ENCODE measurements at regions not wholly inside any gene's neighbourhood (a gene's known extent, or its start where the extent isn't known, plus 50 kb on each side); places are given as distances from the start of the nearest gene placed in this dataset.

- H3K9me3 ChIP-seq = no peaks in the 10 kb centered on the region
- intact Hi-C loops (cut with DNase I; ENCODE audit: low total_unique reads) = no loop called here
- no peak for TF ChIP-seq POLR2A (IDR thresholded peaks at IDR 0.05)
- no peak for TF ChIP-seq POLR2AphosphoS5 (IDR thresholded peaks at IDR 0.05)
- WGBS, 5 donors = 55 to 74% (median 71%) methylated on average over 2 of the region's 2 CpGs
- H3K27ac ChIP-seq = no peak overlapping the region
- no peaks in the 10 kb centered on the region for H3K27me3 ChIP-seq
- H3K36me3 ChIP-seq = no peaks in the 10 kb centered on the region
- no peak overlapping the region for H3K4me3 ChIP-seq
- no peaks in the 10 kb centered on the region for H3K4me1 ChIP-seq
- no peak for DNase-seq
Measured at GRCh38 chr7:35437619-35438275, 183.8 kb upstream of the TBX20 start.

- intact Hi-C loops (cut with DNase I; ENCODE audit: low total_unique reads) = no loop called here
- WGBS, 5 donors = 37 to 61% (median 51%) methylated on average over 5 of the region's 5 CpGs
- H3K4me1 ChIP-seq = no peaks in the 10 kb centered on the region
Measured at GRCh38 chr7:35436452-35436851, 182.6 kb upstream of the TBX20 start.

GRCh38 chr7:35430547-35431153 is 176.8 kb upstream of the TBX20 start:
- intact Hi-C loops (cut with DNase I; ENCODE audit: low total_unique reads) = no loop called here
- Histone ChIP-seq H3K9me3 (peaks cover 0 to 20% (median 11%) of the 10 kb centered on the region in 4 donors), H3K4me1 (no peaks in the 10 kb centered on the region), H3K36me3 (no peaks in the 10 kb centered on the region), H3K27me3 (no peaks in the 10 kb centered on the region), H3K4me3 (no peak overlapping the region), H3K27ac (no peak overlapping the region)
- TF ChIP-seq POLR2A (IDR thresholded peaks at IDR 0.05) (no peak), EP300 (IDR thresholded peaks at IDR 0.05) (no peak), POLR2AphosphoS5 (IDR thresholded peaks at IDR 0.05) (no peak)
- TF ChIP-seq, protein P1, sequence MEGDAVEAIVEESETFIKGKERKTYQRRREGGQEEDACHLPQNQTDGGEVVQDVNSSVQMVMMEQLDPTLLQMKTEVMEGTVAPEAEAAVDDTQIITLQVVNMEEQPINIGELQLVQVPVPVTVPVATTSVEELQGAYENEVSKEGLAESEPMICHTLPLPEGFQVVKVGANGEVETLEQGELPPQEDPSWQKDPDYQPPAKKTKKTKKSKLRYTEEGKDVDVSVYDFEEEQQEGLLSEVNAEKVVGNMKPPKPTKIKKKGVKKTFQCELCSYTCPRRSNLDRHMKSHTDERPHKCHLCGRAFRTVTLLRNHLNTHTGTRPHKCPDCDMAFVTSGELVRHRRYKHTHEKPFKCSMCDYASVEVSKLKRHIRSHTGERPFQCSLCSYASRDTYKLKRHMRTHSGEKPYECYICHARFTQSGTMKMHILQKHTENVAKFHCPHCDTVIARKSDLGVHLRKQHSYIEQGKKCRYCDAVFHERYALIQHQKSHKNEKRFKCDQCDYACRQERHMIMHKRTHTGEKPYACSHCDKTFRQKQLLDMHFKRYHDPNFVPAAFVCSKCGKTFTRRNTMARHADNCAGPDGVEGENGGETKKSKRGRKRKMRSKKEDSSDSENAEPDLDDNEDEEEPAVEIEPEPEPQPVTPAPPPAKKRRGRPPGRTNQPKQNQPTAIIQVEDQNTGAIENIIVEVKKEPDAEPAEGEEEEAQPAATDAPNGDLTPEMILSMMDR (IDR thresholded peaks at IDR 0.05) = no peak
- DNase-seq = no peak
- WGBS, 5 donors = 58 to 70% (median 67%) methylated on average over 7 of the region's 7 CpGs

More at GRCh38 chr7:35436452-35436851, 182.6 kb upstream of the TBX20 start:
- Histone ChIP-seq H3K27me3 (no peaks in the 10 kb centered on the region), H3K27ac (no peak overlapping the region), H3K36me3 (no peaks in the 10 kb centered on the region), H3K4me3 (no peak overlapping the region), H3K9me3 (no peaks in the 10 kb centered on the region)
- peak in 1 of 2 donors; percentile 21 for DNase-seq
- TF ChIP-seq, protein P1 (IDR thresholded peaks at IDR 0.05) = no peak

GRCh38 chr7:35424869-35425495 is 171.1 kb upstream of the TBX20 start:
- WGBS, 5 donors = 37 to 46% (median 43%) methylated on average over 4 of the region's 4 CpGs

More at GRCh38 chr7:35424869-35425495, 171.1 kb upstream of the TBX20 start:
- intact Hi-C loops (cut with DNase I; ENCODE audit: low total_unique reads) = loop anchor here (10.0 kb wide), 1 partner anchor 90 kb away; no protein-coding TSS in a partner anchor
- Histone ChIP-seq H3K4me1 (peaks cover 0 to 4% (median 0%) of the 10 kb centered on the region in 4 donors), H3K4me3 (no peak overlapping the region), H3K27me3 (peaks cover 0 to 2% (median 0%) of the 10 kb centered on the region in 3 donors), H3K36me3 (no peaks in the 10 kb centered on the region), H3K27ac (no peak overlapping the region), H3K9me3 (peaks cover 0 to 8% (median 4%) of the 10 kb centered on the region in 4 donors)
- DNase-seq = peak; percentile 65 to 80
- TF ChIP-seq POLR2AphosphoS5 (IDR thresholded peaks at IDR 0.05) = no peak
- TF ChIP-seq, protein P1 (IDR thresholded peaks at IDR 0.05) = peak in 6 of 7 experiments; percentile 21 to 79 (median 58)
